OCI-LY7 (cell line): ENCODE measurements at regions not wholly inside any gene's neighbourhood (a gene's known extent, or its start where the extent isn't known, plus 50 kb on each side); places are given as distances from the start of the nearest gene placed in this dataset.

Source experiments
- BruUV-seq: library from RNA; stranded (reverse); fragments of 400-500 nt; replicated peaks from 2 replicates; lab custom pipeline; 2021; lab: Mats Ljungman, UMichigan
- CTCF ChIA-PET: fragments of 300-600 bp; sonication (Branson Sonifier 250); formaldehyde crosslinking; loops from one replicate; lab custom pipeline; 2022; ENCODE audit warnings: antibody characterized with exemption; ENCODE audit not compliant: unreplicated experiment; lab: Charles Lee
- POLR2A ChIA-PET: fragments of 300-600 bp; sonication (Branson Sonifier 250); formaldehyde crosslinking; loops from one replicate; lab custom pipeline; 2022; ENCODE audit warnings: antibody characterized with exemption; lab: Charles Lee
- DNase-seq: peaks from one replicate; pipeline ENCODE4 v3.0.0-alpha.2; 2015; ENCODE audit warnings: low spot score
- H2AFZ ChIP-seq: fragments of 200-600 bp; sonication (generic), shearing (Covaris generic); 2 replicates; pipeline ENCODE4 v1.6.1; 2014; ENCODE audit warnings: mild to moderate bottlenecking, antibody characterized with exemption, low read length, moderate library complexity
- H3K27ac ChIP-seq: fragments of 200-600 bp; sonication (generic); 2 replicates; pipeline ENCODE4 v1.5.1; 2014; ENCODE audit warnings: mixed run types, low read depth, mild to moderate bottlenecking, moderate library complexity, low read length, inconsistent platforms; ENCODE audit not compliant: poor library complexity, severe bottlenecking
- H3K36me3 ChIP-seq: fragments of 200-600 bp; sonication (generic); 2 replicates; pipeline ENCODE4 v1.6.1; 2014; ENCODE audit warnings: mild to moderate bottlenecking, antibody characterized with exemption, low read length, moderate library complexity, mixed read lengths; ENCODE audit not compliant: insufficient read depth
- H3K4me1 ChIP-seq: fragments of 200-600 bp; sonication (generic); 2 replicates; pipeline ENCODE4 v1.5.1; 2014; ENCODE audit warnings: mild to moderate bottlenecking, low read length; ENCODE audit not compliant: insufficient read depth, poor library complexity, severe bottlenecking
- H3K4me2 ChIP-seq: fragments of 200-600 bp; sonication (generic); 2 replicates; pipeline ENCODE4 v1.6.1; 2014; ENCODE audit warnings: mild to moderate bottlenecking, low read length
- H3K4me3 ChIP-seq: fragments of 200-600 bp; sonication (generic); 2 replicates; pipeline ENCODE4 v1.5.1; 2014; ENCODE audit warnings: mild to moderate bottlenecking, low read depth, low read length; ENCODE audit not compliant: poor library complexity, severe bottlenecking
- H3K79me2 ChIP-seq: fragments of 200-600 bp; sonication (generic); 2 replicates; pipeline ENCODE4 v1.6.1; 2016; ENCODE audit warnings: low read depth, mild to moderate bottlenecking, low read length, moderate library complexity, mixed read lengths; ENCODE audit not compliant: insufficient read depth
- H3K9me2 ChIP-seq: fragments of 200-600 bp; sonication (generic); 2 replicates; pipeline ENCODE4 v1.6.1; 2016; ENCODE audit warnings: mild to moderate bottlenecking, low read length, mixed read lengths; ENCODE audit not compliant: insufficient read depth
- H3K9me3 ChIP-seq: fragments of 200-600 bp; sonication (generic); 2 replicates; pipeline ENCODE4 v1.6.1; 2014; ENCODE audit warnings: mild to moderate bottlenecking, mixed run types, low read length, mixed read lengths
- H4K20me1 ChIP-seq: fragments of 200-600 bp; sonication (generic); 2 replicates; pipeline ENCODE4 v1.6.1; 2014; ENCODE audit warnings: mild to moderate bottlenecking, antibody characterized with exemption, low read length, moderate library complexity, mixed read lengths; ENCODE audit not compliant: insufficient read depth
- EZH2phosphoT487 ChIP-seq: fragments of 200-600 bp; sonication (generic); IDR thresholded peaks from 2 replicates; pipeline ENCODE4 v1.6.1; 2018; ENCODE audit warnings: low read depth, borderline replicate concordance, mild to moderate bottlenecking, mixed run types, antibody characterized with exemption, low read length, moderate library complexity, mixed read lengths
- intact Hi-C: fragments of 100-400 bp; cut with micrococcal nuclease; formaldehyde crosslinking; loops from one replicate; pipeline ENCODE4 v1.10.0; 2022; ENCODE audit not compliant: unreplicated experiment
- TF ChIP-seq, protein P1 (sequence below): fragments of 200-600 bp; sonication (generic); conservative IDR thresholded peaks from 2 replicates; pipeline ENCODE4 v1.5.1; 2014; ENCODE audit warnings: mild to moderate bottlenecking, antibody characterized with exemption, low read length, moderate library complexity, mixed read lengths

GRCh38 chr4:144283526-144283925 is 143.0 kb upstream of the GYPA start:
- Histone ChIP-seq H3K79me2 (no peaks in the 10 kb centered on the region), H2AFZ (no peak overlapping the region), H3K4me3 (no peak overlapping the region), H3K9me2 (no peaks in the 10 kb centered on the region), H3K9me3 (no peaks in the 10 kb centered on the region), H4K20me1 (no peaks in the 10 kb centered on the region), H3K4me1 (no peaks in the 10 kb centered on the region), H3K36me3 (no peaks in the 10 kb centered on the region), H3K4me2 (no peak overlapping the region), H3K27ac (no peak overlapping the region)
- ChIA-PET CTCF (no interaction called here), POLR2A (no interaction called here)
- TF ChIP-seq, protein P1, sequence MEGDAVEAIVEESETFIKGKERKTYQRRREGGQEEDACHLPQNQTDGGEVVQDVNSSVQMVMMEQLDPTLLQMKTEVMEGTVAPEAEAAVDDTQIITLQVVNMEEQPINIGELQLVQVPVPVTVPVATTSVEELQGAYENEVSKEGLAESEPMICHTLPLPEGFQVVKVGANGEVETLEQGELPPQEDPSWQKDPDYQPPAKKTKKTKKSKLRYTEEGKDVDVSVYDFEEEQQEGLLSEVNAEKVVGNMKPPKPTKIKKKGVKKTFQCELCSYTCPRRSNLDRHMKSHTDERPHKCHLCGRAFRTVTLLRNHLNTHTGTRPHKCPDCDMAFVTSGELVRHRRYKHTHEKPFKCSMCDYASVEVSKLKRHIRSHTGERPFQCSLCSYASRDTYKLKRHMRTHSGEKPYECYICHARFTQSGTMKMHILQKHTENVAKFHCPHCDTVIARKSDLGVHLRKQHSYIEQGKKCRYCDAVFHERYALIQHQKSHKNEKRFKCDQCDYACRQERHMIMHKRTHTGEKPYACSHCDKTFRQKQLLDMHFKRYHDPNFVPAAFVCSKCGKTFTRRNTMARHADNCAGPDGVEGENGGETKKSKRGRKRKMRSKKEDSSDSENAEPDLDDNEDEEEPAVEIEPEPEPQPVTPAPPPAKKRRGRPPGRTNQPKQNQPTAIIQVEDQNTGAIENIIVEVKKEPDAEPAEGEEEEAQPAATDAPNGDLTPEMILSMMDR, result no peak
- no peak for TF ChIP-seq EZH2phosphoT487
- BruUV-seq, result no TSS peak
- no peak for DNase-seq
- intact Hi-C loops, result no loop called here

GRCh38 chr4:144284026-144284425 is 143.5 kb upstream of the GYPA start:
- Histone ChIP-seq H3K9me2 (no peaks in the 10 kb centered on the region), H3K36me3 (no peaks in the 10 kb centered on the region), H3K9me3 (no peaks in the 10 kb centered on the region), H3K27ac (no peak overlapping the region), H4K20me1 (no peaks in the 10 kb centered on the region), H3K4me2 (no peak overlapping the region), H3K4me3 (no peak overlapping the region), H2AFZ (no peak overlapping the region), H3K79me2 (no peaks in the 10 kb centered on the region), H3K4me1 (no peaks in the 10 kb centered on the region)
- intact Hi-C loops, result no loop called here
- DNase-seq, result no peak
- BruUV-seq, result no TSS peak
- ChIA-PET POLR2A (no interaction called here), CTCF (no interaction called here)
- TF ChIP-seq, protein P1, result no peak
- no peak for TF ChIP-seq EZH2phosphoT487

DNA sequence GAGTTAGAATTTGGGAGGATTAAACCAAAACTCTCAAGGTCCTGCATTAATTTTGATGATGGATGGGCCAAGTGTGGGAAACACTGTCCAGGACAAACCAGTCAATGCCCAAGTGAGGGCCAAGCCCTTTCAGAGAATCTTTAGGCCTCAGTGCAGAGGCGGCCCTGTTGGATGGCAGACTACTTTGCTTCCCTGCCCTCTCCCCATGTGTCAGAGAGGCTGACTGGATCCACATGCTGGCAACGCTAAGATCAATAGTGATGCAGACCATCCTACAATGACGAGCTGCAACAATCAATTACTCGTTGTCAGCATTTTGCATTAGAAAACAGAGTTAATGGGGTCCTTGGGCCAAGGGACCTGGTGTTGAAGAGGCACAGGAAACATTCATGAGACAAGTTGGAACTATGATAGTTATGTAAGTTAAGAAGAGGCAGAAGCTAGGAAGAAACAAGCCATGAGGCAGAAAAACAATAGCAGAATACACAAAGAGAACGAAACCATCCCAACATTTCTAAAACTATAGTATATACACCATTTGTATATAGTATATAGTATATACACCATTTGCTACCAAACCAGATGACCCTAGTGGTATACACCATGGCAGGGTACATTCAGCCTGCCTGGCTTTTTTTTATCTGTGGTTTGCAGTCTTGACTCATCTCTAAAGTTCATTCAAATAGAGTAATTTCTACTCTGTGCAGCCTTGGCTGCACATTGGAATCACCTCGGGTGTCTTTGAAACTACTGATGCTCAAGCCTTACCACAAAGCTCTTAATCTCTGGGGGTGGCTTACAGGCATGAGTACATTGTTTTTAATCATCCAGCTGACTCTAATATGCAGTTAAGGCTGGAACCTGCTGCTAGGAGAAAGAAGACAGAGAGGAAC is 147.7 kb upstream of the GYPA start:
- no peak for TF ChIP-seq EZH2phosphoT487
- TF ChIP-seq, protein P1, result no peak
- no TSS peak for BruUV-seq
- ChIA-PET CTCF (no interaction called here), POLR2A (interaction anchor here (0.7 kb wide), 1 partner anchor 11 kb away, joined by 3 read pairs; no protein-coding TSS in a partner anchor)
- H4K20me1 ChIP-seq, result no peaks in the 10 kb centered on the region
- H3K4me2 ChIP-seq, result no peak overlapping the region
- no peaks in the 10 kb centered on the region for H3K79me2 ChIP-seq
- no peak overlapping the region for H3K27ac ChIP-seq
- DNase-seq, result no peak
- no peaks in the 10 kb centered on the region for H3K36me3 ChIP-seq
- no peak overlapping the region for H2AFZ ChIP-seq
- H3K4me1 ChIP-seq, result no peaks in the 10 kb centered on the region
- no peaks in the 10 kb centered on the region for H3K9me2 ChIP-seq
- intact Hi-C loops, result no loop called here
- H3K9me3 ChIP-seq, result no peaks in the 10 kb centered on the region
- H3K4me3 ChIP-seq, result no peak overlapping the region
